ENCODE measurements at regions not wholly inside any gene's neighbourhood (a gene's known extent, or its start where the extent isn't known, plus 50 kb on each side); places are given as distances from the start of the nearest gene placed in this dataset.
A peak's percentile ranks its signal among the peaks of the same experiment; 100 is the strongest.
"Not testable (repeated sequence)": the region's sequence is repeated elsewhere in the genome, so short reads cannot be mapped to it uniquely, and the experiment has no call there.

DNA sequence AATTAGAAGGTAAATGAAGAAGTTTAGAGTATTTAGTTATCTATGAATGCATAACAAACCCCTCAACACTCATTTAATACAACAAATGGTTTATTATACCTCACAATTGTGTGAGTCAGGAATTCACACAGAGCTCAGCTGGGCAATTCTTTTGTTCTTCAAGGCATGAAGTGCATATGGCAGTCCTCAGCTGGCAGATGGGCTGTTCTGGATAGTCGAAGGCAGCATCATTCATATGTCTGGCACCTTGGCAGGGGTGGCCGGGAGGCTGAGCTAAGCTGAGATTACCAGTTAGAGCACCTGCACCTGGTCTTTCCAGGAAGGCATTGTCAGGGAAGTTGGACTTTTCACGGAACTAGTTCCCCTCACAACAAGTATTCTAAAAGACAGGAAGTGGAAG lies 286.2 kb upstream of the DUSP10 start:
- no peak for DNase-seq

DNA sequence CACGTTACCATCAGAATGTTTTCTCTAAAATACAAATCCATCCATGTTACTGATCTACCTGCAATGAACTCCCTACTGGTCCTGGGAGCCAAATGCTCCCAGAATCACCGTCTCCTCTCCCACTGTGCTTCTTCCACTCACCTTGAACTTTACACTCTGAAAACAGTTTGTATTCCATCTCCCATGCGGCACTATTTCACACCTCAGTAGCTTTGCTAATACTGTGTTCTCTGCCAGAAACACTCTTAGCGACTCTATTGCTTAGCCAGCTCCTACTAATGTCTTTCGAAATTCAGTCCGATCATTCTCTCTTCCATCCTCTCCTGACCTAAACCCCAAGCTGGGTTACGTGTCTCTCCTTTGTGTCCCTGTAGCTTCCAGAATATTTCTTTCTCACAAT lies 284.4 kb upstream of the DUSP10 start:
- DNase-seq = no peak

DNA sequence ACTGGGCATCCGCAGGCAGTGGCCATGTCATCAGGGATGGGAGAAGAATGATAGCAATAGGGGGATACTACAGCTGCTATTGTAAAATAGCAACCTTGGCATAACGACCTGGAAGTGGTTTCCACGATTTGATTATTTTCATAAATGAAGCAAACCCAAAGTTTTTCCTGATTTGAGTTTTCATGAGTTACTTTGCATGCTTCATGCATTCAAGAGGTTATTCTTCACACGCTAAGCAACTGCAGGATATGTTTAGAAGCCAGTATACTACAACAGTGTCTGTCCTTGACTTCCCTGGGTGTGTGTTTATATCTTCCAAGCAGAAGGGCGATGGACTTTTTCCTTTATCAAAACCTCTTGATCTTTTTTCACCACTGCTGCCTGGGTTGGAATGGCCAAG lies 281.1 kb upstream of the DUSP10 start:
- DNase-seq = no peak

DNA sequence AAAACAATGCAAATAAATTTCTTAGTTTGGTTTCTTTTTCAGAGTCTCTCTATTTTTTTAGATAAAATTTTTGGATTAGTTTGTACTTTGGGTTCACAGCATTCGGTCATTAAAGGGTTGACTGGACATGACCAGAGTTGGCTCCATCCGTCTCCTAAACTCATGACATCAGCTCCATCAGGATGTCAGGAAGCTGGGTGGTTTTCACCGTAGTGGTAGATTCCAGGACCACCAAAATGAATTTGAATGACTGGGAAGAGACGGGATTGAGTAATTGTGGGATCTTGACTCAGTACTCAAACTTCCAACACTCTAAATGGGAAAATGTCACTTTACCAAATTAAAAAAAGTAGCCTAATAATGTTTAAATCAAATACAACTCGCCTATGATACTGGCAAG lies 279.2 kb upstream of the DUSP10 start:
- no peak for DNase-seq

DNA sequence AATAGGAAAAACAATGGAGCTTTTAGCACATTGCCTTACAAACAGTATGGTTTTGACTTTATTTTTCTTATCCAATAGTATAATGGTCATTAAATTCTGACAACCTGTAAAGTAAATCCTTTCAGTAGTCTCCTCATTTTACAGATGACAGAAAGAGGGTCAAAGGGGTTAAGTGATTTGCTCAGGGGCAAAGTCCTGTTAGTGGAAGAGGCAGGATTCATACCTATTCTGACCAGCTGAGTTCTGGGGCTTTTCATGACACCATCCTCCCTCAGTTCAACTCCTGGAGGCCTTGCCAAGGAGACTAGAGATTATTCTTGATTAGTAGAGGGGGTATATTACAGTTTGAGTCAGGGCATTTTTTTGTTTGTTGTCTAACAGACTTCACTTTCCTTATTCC lies 278.7 kb upstream of the DUSP10 start:
- DNase-seq = no peak

DNA sequence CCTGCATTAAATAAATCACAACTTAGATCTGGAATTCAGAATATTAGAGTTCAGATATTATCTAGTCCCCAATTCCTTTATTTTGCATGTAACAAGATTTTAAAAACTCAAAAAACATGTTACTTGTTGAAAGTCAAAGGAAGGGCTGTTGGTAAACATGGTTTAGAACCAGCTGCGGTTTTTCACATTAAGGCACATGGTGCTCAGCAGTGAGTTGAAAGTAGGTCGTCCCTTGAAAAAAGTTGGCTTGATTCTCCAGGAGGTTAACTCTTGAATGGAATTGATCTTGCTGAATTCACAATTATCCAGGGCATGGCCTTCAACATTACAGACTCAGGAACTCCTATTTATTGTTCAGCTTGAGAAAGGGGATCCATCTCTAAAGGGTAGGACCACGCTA lies 277.1 kb upstream of the DUSP10 start:
- no peak for DNase-seq

DNA sequence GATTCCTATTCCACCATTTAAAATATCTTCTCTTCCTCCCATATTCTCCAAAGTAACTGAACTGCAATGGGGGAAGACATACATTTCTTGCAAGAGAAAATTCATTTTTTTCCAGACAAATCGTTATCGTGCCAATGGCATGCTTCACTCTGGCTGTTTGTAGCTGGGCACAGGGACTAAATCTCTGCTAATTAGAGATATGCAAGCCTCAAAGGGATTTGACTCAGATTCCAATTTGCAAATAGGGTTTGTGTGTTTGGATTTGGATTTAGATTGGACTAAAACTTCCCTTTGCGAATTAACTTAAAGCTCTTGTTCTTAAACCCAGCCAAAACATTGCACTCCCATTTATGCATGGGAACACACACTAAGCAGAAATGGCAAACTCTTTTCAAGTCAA lies 276.2 kb upstream of the DUSP10 start:
- DNase-seq = no peak

DNA sequence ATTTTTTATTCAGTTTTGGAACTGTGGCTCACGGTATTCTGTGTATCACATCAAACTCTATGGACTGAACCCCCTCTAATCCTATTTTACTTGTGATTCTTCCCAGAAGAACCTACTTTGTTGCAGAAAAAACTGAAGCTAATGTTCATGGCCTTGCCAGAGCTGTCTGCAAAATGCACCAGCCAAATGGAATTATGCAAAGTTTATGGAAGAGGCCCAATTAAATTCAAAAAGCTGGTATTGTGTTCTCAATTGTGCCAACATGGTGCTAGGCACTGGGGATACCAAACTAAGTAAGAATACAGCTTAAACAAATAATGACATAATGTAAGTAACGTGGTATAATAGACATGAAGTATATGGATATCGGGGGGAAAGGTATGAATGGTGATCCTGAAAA lies 273.8 kb upstream of the DUSP10 start:
- DNase-seq = no peak

DNA sequence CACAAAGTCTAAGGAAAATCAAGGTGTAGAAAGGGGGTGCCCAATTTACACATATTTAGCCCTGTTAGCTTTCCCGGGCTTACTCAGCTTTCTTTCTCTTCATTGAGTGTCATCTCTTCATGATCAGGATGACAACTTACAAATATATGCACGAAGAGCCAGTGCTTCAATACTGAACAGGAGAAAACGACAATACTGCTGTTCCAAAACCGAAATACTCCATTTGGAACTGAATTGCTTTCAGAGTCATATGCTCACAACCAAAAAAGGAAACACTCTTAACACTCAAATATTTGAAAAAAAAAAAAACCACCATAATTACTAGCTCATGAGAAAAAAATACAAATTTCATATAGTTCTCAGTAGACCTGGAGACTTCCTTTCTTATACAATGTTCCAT lies 272.1 kb upstream of the DUSP10 start:
- DNase-seq = no peak

DNA sequence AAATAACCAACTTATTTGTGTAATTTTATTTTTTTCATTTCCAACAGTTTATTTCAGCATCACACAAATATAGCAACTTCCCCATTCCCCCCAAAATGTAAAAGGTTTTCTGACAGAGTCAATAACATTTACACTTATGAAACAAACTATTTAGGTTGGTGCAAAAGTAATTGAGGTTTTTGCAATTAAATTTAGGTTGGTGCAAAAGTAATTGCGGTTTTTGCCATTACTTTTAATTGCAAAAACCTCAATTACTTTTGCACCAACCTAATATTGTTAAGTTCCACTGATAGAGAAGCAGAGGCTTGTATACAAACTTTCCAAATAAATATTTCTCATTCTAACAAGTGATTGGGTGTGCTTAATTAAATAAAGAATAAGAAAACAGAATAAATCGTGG lies 270.9 kb upstream of the DUSP10 start:
- DNase-seq = no peak

DNA sequence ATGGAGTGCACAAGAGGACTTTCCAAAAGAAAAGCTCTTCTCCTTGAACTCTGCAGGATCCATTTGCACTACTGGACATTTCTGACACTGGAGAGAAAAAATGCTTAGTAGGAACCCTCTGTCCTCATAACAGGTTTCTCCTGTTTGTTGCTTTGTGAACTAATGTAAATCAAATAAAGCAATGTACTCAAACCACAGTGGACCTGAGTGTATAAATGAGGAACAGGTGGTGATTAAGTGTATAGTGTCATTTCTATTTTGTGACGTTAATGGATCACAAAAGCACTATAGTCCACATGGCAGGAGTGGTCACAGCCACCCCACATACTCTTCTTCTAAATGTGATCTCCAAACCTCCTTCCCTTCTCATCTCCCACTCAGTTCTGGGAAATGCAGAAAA lies 268.4 kb upstream of the DUSP10 start:
- no peak for DNase-seq

DNA sequence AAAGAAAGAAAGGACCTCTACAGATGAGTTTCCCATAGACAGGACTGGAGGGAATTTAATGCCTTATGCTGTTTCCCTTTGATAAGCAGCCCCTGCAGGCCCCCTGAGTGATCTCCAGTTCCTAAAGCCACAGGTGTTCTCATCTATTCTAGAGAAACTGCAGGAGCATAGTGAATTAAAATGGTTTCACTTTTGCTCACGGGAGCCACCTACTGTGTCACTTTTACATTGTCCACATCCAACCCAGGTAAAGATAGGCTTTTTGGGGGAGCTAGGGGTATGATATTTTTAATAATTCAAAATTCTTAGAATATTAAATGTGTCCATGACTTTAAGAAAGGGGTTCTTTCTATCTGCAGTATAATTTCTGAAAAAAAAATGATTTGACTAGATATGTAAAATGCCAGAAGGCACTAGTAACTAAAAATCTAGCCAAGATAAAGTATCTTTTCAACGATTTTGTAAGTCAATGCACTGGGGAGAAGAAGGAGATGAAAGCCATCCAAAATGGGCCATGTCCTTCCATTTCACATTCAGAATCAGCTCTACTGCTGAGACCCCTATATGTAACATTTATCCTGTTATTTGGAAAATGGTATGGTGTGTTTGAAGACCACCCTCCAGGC lies 267.3 kb upstream of the DUSP10 start:
- peak; percentile 58 for DNase-seq

DNA sequence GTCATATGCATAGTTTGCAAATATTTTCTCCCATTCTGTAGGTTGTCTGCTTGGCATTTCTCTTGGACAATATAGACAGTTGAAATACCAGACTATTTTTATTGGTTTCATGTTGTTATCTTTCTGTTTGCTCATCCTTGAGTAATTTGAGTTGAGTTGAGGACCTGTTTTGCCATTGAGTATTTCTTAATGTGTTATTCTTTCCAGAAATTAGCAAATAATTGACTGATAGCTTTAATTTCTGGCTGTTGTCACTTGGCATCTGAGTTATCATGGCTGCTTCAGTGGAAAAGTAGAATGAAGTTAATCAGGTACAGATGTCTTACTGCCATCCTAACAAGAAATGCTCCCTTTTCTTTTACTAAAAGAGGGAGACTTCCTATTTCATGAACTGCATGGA lies 264.8 kb upstream of the DUSP10 start:
- DNase-seq = no peak

DNA sequence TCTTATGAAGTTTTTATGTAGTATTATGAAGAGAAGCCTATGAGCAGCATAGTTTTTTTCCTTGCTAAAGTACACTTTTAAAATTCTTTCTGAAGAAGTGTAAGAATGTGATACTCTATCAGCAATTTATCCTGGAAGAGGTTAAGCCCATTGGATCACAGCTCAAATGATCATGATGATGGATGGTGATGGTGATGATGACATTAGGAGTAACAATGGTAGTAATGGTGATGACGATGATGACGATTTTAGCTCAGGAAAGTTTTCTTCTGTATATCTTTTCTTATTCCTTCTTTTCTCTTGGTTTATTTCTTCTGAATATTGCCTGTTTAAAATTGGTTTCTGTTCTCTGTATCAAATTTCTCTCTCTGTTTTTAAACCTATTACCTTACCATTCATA lies 262.9 kb upstream of the DUSP10 start:
- no peak for DNase-seq

DNA sequence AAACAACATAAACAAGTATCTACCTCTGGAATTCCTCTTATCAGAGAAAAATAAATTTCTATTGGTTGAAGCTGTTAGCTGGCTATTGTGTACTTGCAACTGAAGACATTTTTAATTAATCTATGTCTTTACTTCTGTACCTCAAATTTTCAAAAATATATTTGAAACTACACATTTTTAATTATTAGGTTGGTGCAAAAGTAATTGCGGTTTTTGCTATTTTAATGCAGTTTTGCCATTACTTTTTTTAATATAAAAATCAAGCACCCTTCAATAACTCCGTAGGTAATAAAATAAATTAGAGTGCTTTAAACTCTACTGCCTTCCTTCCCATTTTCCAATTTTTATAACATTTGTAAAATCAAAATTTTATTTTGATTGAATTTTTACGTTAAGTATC lies 262.1 kb upstream of the DUSP10 start:
- DNase-seq = no peak

DNA sequence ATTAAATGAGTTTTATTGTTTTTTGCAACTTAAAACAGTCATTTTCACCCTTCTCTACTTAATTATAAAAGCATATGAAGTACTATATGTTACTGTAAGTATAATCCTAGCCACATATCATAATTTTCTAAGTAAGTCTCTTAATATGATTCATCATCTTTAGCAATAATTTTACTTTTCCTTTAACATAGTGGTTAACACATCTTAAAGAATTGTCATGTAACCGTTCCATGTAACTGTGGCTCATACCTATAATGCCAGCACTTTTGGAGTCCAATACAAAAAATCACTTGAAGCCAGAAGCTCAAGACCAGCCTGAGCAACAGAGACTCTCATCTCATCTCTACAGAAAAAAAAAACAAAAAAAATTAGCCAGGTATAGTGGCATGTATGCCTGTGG lies 260.6 kb upstream of the DUSP10 start:
- DNase-seq = no peak

DNA sequence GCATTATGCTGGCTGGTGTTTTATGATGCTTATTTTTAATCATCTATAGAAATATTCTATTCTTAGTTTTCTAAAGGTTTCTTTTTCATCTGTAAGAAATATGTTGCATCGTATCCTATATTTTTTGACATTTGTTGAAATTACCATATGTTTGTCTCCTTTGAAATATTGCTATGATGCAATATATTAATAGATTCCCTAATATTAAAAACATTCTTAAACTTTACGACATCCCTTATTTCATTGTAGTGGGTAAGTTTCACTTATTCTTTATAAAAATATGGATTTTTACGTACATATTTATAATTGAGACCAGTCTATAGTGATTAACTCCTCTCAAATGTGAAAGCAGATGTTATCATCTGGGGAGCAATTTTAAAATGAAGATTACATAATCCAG lies 258.2 kb upstream of the DUSP10 start:
- DNase-seq = no peak

DNA sequence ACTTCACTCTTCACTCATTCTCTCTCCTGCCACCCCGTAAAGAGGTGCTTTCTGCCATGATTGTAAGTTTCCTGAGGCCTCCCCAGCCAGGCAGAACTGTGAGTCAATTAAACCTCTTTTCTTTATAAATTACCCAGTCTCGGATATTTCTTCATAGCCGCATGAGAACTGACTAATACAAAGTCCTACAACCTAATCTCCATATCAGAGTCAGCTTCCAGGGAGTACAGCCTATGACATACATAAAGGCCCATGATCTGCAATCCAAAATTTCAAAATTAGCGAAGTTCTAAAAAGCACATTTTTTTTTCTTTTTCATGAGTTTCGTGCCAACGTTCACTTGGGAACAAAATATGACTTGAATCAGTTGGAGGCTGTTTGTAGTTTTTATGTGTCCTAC lies 256.9 kb upstream of the DUSP10 start:
- DNase-seq = no peak

DNA sequence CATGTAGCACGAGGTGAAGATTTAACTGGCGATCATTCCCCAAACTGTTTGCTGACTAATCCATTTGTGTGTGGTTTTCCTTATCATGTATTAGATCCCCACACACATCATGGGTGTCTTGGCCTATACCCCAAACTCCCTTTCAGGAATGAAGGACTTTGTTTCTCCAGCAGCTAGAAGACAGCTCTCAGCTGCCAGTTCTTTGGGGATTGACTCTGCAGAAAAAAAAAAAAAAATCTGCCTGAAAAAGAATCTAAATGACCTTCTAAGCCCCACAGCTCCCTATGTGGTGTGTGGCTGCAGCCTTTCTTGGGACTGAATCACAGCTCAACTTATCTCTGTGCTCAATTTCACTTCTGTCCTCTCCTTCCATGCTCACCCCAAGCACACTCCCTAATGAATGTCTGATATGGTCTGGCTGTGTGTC lies 256.3 kb upstream of the DUSP10 start:
- no peak for DNase-seq

DNA sequence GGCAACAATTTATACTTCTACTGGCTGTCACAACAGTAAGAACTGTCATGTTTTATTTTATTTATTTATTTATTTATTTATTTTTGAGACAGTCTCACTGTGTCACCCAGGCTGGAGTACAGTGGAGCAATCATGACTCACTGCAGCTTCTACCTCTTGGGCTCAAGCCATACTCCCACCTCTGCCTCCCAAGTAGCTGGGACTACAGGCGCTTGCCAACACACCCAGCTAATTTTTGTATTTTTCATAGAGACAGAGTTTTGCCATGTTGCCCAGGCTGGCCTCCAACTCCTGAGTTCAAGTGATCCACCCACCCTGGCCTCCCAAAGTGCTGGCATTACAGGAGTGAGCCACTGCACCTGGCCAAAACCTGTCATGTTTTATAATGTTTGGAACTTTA lies 255.1 kb upstream of the DUSP10 start:
- not testable (repeated sequence) for DNase-seq

DNA sequence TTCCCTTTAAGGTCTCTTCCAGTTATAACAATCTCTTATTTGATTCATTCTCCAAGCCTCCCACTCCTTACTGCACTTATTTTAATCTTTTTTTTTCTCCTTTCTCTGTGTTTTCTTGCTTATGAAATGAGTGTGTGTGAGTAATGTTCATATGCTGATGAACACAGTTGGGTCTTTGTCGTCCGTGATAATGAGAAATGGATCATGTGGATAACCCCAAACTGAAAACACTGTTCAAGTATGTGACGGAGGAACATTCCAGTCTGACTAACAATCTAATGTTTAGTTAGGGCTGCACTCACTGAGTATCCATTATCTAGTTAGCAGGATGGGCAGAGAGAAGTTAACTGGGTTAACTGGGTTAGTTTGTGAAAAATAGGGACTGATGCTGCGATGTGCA lies 253.1 kb upstream of the DUSP10 start:
- no peak for DNase-seq

DNA sequence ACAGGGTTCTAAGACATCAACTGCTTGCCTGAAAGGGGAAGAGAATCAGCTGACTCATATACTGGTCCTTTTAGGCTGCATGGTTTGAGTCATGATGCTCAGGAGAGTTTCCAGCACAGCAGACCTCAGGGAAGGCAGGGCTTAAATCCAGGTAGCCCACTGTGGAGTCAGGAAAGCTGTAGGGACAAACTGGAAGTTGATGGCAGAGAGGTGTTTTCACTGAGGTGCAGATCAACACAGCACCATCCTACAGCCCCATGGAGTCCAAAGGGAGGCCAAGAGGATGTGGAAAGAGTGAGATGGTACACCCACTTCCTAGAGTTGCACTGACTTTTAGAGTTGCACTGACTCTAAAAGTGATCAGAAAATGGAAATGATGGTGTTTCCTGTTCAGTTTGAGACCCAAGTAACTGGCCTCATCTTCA lies 252.4 kb upstream of the DUSP10 start:
- DNase-seq = peak; percentile 75

DNA sequence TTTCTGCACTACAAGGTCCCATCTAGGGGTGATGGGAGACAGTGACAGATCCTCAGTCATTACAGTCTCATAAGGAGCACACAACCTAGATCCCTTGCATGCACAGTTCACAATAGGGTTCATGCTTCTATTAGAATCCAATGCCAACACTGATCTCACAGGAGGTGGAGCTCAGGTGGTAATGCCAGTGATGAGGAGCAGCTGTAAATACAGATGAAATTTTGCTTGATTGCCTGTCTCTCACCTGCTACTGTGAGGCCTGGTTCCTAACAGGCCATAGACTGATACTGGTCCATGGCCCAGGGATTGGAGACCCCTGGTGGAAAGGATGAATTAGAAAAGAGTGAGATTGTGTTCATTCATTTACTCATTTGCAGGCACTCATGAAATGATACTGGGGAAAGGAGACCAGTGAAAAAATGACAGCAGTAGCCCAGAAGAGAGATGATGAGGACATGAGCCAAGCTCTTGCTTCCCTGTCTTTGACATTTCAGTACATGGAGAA lies 251.6 kb upstream of the DUSP10 start:
- no peak for DNase-seq

DNA sequence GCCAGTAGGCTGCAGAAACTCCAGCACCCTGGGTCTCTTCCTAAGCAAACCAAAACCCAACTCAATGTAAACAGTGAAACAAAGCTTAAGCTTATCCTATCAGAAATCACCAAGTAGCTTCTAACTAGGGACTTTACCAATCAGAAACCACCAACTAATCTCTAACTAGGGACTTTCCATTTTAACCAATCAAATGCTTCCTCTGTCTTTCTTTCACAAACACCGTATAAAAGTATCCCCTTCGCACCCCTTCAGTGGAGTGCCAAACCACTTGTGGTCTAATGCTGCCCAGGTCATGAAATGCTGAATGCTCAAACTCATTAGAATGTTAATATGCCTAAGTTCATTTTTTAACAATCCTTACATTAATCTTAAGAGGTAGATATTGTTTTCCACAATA lies 250.5 kb upstream of the DUSP10 start:
- no peak for DNase-seq

DNA sequence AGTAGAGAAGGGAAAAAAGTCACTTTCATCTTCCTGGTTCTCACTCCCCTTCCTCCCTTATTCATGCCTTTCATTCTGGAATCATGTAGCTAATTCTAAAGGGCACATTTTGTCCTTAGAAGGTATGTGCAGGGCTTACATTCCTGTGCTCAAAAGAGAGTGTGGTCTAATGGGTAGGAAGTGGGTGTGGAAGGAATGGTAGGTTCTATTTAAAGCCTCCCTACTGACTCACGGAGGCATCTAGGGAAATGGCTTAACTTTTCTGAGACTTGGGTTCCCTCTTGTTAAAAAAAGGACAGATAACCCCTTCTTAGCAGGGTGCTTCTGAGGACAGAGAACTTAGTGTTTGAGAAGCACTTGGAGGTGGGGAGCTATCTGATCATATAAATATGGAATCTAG lies 249.3 kb upstream of the DUSP10 start:
- DNase-seq = no peak

DNA sequence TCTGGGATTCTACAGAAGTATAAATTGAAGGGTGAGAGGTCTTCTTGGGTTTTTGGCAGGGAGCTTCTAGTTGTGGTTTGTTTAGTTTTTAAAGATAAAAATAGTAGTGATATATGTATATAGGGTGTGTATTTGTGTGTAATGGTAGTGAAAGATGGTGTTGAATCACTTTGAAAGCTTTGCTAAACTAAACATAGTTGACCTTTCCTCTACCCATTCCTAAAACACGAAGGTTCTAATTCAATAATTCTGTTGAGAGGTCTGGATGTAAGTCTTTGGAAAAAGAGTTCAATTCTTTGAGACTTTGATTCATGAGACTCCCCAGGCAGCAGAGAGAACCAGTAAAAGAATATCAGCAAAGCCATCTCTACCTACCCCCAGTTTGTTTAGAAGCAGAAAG lies 247.9 kb upstream of the DUSP10 start:
- no peak for DNase-seq

Data from activated CD8-positive, alpha-beta memory T cell treated with anti-CD3 and anti-CD28 coated beads for 24 hours (primary cell).